Gastrocnemius medialis (tissue), 4 donors: ENCODE measurements at regions not wholly inside any gene's neighbourhood (a gene's known extent, or its start where the extent isn't known, plus 50 kb on each side); places are given as distances from the start of the nearest gene placed in this dataset.

ENCODE experiments used
- CTCF ChIP-seq, 5 experiments: fragments of 450-650 bp in 3 of 5; fragments of 200-600 bp in 2 of 5; sonication (generic) in 2 of 5; IDR thresholded peaks in 4 of 5; conservative IDR thresholded peaks in 1 of 5; 1 replicate in 4 of 5; 2 replicates in 1 of 5; pipeline ENCODE4 v1.5.1; 2016 to 2019; ENCODE audit warnings: antibody characterized with exemption in 5 of 5, mild to moderate bottlenecking in 3 of 5, moderate library complexity in 3 of 5
- POLR2A ChIP-seq, 2 donors: fragments of 450-650 bp; IDR thresholded peaks; one replicate each; pipeline ENCODE4 v1.6.1; 2017; ENCODE audit warnings: antibody characterized with exemption in 2 of 2, mild to moderate bottlenecking in 2 of 2, moderate library complexity in 2 of 2

- TF ChIP-seq CTCF (IDR thresholded peaks at IDR 0.05 in 4 of 5, conservative IDR thresholded peaks at IDR 0.05 in 1 of 5) = no peak
- TF ChIP-seq POLR2A (IDR thresholded peaks at IDR 0.05) = no peak
Measured at GRCh38 chr2:212938144-212938793, 213.1 kb downstream of the IKZF2 start.
